ENCODE measurements at regions not wholly inside any gene's neighbourhood (a gene's known extent, or its start where the extent isn't known, plus 50 kb on each side); places are given as distances from the start of the nearest gene placed in this dataset.

GRCh38 chr15:66923438-66923881 lies 141.9 kb upstream of the SMAD3 start:
- H3K36me3 ChIP-seq: no peaks in the 10 kb centered on the region
- no peak overlapping the region for H3K4me3 ChIP-seq
- H3K4me1 ChIP-seq: peaks cover 0 to 16% (median 2%) of the 10 kb centered on the region in 4 donors
- no peaks in the 10 kb centered on the region for H3K9me3 ChIP-seq
- peak; percentile 43 for DNase-seq
- intact Hi-C loops (cut with DNase I; ENCODE audit: low total_unique reads): no loop called here
- 29 to 41% methylated on average over 4 to 7 of the region's 7 CpGs for WGBS, 2 donors (ENCODE audit: low coverage in 1 of 2)
- H3K27ac ChIP-seq: no peak overlapping the region
- in situ Hi-C loops (cut with MboI; ENCODE audit: low pct_ligation_motif_present in 1 of 4, low pct_unique_long_range_greater_than_20kb in 1 of 4, low sequenced_read_pairs in 3 of 4): no loop called here
- no peaks in the 10 kb centered on the region for H3K27me3 ChIP-seq
- TF ChIP-seq EP300 (IDR thresholded peaks at IDR 0.05; ENCODE audit: low read depth): no peak
- TF ChIP-seq CTCF (IDR thresholded peaks at IDR 0.05): peak; percentile 31 to 52 (median 38)

- no peak for TF ChIP-seq EP300 (IDR thresholded peaks at IDR 0.05; ENCODE audit: low read depth)
- no peak for TF ChIP-seq POLR2AphosphoS5 (IDR thresholded peaks at IDR 0.05)
- TF ChIP-seq CTCF (IDR thresholded peaks at IDR 0.05): no peak
- no peak for TF ChIP-seq POLR2A (IDR thresholded peaks at IDR 0.05)
- no peak overlapping the region for H3K27ac ChIP-seq
- 84 to 90% methylated on average over 2 to 3 of the region's 3 CpGs for WGBS, 2 donors (ENCODE audit: low coverage in 1 of 2)
- H3K36me3 ChIP-seq: no peaks in the 10 kb centered on the region
- no peak for DNase-seq
- no peaks in the 10 kb centered on the region for H3K9me3 ChIP-seq
- H3K4me1 ChIP-seq: peaks cover 0 to 22% (median 2%) of the 10 kb centered on the region in 4 donors
- H3K4me3 ChIP-seq: no peak overlapping the region
- in situ Hi-C loops (cut with MboI; ENCODE audit: low pct_ligation_motif_present in 1 of 4, low pct_unique_long_range_greater_than_20kb in 1 of 4, low sequenced_read_pairs in 3 of 4): loop anchor here in 1 of 4 donors (25.0 kb wide), 2 partner anchors 512 to 912 kb away; partner anchors contain the start of genes RNU6-1 and SKOR1
- intact Hi-C loops (cut with DNase I; ENCODE audit: low total_unique reads): no loop called here
- H3K27me3 ChIP-seq: no peaks in the 10 kb centered on the region
Measured at GRCh38 chr15:66924889-66925288, 140.5 kb upstream of the SMAD3 start.

GRCh38 chr15:66925721-66926120 lies 139.7 kb upstream of the SMAD3 start:
- intact Hi-C loops (cut with DNase I; ENCODE audit: low total_unique reads) (no loop called here), in situ Hi-C loops (cut with MboI; ENCODE audit: low pct_ligation_motif_present in 1 of 4, low pct_unique_long_range_greater_than_20kb in 1 of 4, low sequenced_read_pairs in 3 of 4) (loop anchor here in 1 of 4 donors (25.0 kb wide), 2 partner anchors 512 to 912 kb away; partner anchors contain the start of genes RNU6-1 and SKOR1)
- TF ChIP-seq POLR2AphosphoS5 (IDR thresholded peaks at IDR 0.05) (no peak), POLR2A (IDR thresholded peaks at IDR 0.05) (no peak), EP300 (IDR thresholded peaks at IDR 0.05; ENCODE audit: low read depth) (no peak), CTCF (IDR thresholded peaks at IDR 0.05) (no peak)
- no peaks in the 10 kb centered on the region for H3K9me3 ChIP-seq
- H3K27me3 ChIP-seq: no peaks in the 10 kb centered on the region
- no peak overlapping the region for H3K4me3 ChIP-seq
- no peak overlapping the region for H3K27ac ChIP-seq
- 81 to 88% methylated on average over 4 of the region's 4 CpGs for WGBS, 2 donors (ENCODE audit: low coverage in 1 of 2)
- no peaks in the 10 kb centered on the region for H3K36me3 ChIP-seq
- peak; percentile 24 for DNase-seq
- H3K4me1 ChIP-seq: peaks cover 0 to 29% (median 6%) of the 10 kb centered on the region in 4 donors

- Histone ChIP-seq H3K36me3 (no peaks in the 10 kb centered on the region), H3K9me3 (no peaks in the 10 kb centered on the region), H3K27ac (peak overlapping the region in 1 of 4 donors; percentile 12), H3K4me3 (no peak overlapping the region), H3K27me3 (no peaks in the 10 kb centered on the region), H3K4me1 (peaks cover 4 to 38% (median 19%) of the 10 kb centered on the region in 4 donors)
- no peak for DNase-seq
- no peak for TF ChIP-seq EP300 (IDR thresholded peaks at IDR 0.05; ENCODE audit: low read depth)
- no peak for TF ChIP-seq POLR2AphosphoS5 (IDR thresholded peaks at IDR 0.05)
- TF ChIP-seq CTCF (IDR thresholded peaks at IDR 0.05): no peak
- TF ChIP-seq POLR2A (IDR thresholded peaks at IDR 0.05): no peak
- in situ Hi-C loops (cut with MboI; ENCODE audit: low pct_ligation_motif_present in 1 of 4, low pct_unique_long_range_greater_than_20kb in 1 of 4, low sequenced_read_pairs in 3 of 4): loop anchor here in 1 of 4 donors (25.0 kb wide), 2 partner anchors 510 to 910 kb away; partner anchors contain the start of genes RNU6-1 and SKOR1
- intact Hi-C loops (cut with DNase I; ENCODE audit: low total_unique reads): no loop called here
- WGBS, 2 donors (ENCODE audit: low coverage in 1 of 2): 57 to 60% methylated on average over 3 to 4 of the region's 4 CpGs
Measured at GRCh38 chr15:66927201-66928077, 138.0 kb upstream of the SMAD3 start.

Data from transverse colon (tissue), 4 donors.